Naive thymus-derived CD4-positive, alpha-beta T cell (primary cell): ENCODE measurements at regions not wholly inside any gene's neighbourhood (a gene's known extent, or its start where the extent isn't known, plus 50 kb on each side); places are given as distances from the start of the nearest gene placed in this dataset.

Experiments
- ATAC-seq: fragments of 150-1000 bp; cut with Tn5 transposase; 2 replicates; pipeline ENCODE4 v1.10.0; 2021; ENCODE audit warnings: mild to moderate bottlenecking, moderate library complexity
- CTCF ChIA-PET: fragments of 350-600 bp; sonication (Branson Sonifier 250); formaldehyde crosslinking; loops from one replicate; lab custom pipeline; 2021; ENCODE audit warnings: antibody characterized with exemption; lab: Charles Lee
- POLR2A ChIA-PET: fragments of 350-600 bp; sonication (Branson Sonifier 250); formaldehyde crosslinking; loops from one replicate; lab custom pipeline; 2021; ENCODE audit warnings: antibody characterized with exemption, inconsistent platforms; lab: Charles Lee
- DNase-seq, 9 donors: peaks; one replicate each; pipeline versions ENCODE4 v3.0.0 to v3.0.0-alpha.2; 2020 to 2022; ENCODE audit warnings: mixed read lengths in 1 of 9
- H3K27ac ChIP-seq: one replicate; pipeline ENCODE4 v1.7.0; 2013; ENCODE audit warnings: mild to moderate bottlenecking, low read depth, low read length, moderate library complexity
- H3K27me3 ChIP-seq, 2 donors: one replicate each; pipeline ENCODE4 v1.7.0; 2013; ENCODE audit warnings: low read length in 2 of 2, mild to moderate bottlenecking in 2 of 2, moderate library complexity in 2 of 2; ENCODE audit not compliant: control insufficient read depth in 2 of 2, insufficient read depth in 2 of 2
- H3K36me3 ChIP-seq, 3 experiments: 1 replicate in 2 of 3; 2 replicates in 1 of 3; pipeline ENCODE4 v1.7.0; 2013; ENCODE audit warnings: low read length in 3 of 3, mild to moderate bottlenecking in 3 of 3, moderate library complexity in 1 of 3; ENCODE audit not compliant: insufficient read depth in 3 of 3, control insufficient read depth in 2 of 3
- H3K4me1 ChIP-seq, 2 donors: one replicate each; pipeline ENCODE4 v1.7.0; 2013; ENCODE audit warnings: low read length in 2 of 2, mild to moderate bottlenecking in 2 of 2, moderate library complexity in 1 of 2; ENCODE audit not compliant: control insufficient read depth in 2 of 2, insufficient read depth in 2 of 2
- H3K4me3 ChIP-seq: 2 replicates; pipeline ENCODE4 v1.7.0; 2013; ENCODE audit warnings: mild to moderate bottlenecking, low read length
- H3K9me3 ChIP-seq, 3 experiments: 1 replicate in 2 of 3; 2 replicates in 1 of 3; pipeline ENCODE4 v1.7.0; 2013; ENCODE audit warnings: low read length in 3 of 3; ENCODE audit not compliant: control insufficient read depth in 2 of 3
- H3K27ac Mint-ChIP-seq, 9 donors: one replicate each; pipeline ENCODE4 v1.8.0; 2020 to 2022; ENCODE audit warnings: mixed read lengths in 9 of 9, mild to moderate bottlenecking in 8 of 9, moderate library complexity in 5 of 9, inconsistent platforms in 2 of 9
- H3K27me3 Mint-ChIP-seq, 5 donors: one replicate each; pipeline ENCODE4 v1.8.0; 2021 to 2022; ENCODE audit warnings: mixed read lengths in 5 of 5, mild to moderate bottlenecking in 1 of 5
- H3K36me3 Mint-ChIP-seq, 5 donors: one replicate each; pipeline ENCODE4 v1.8.0; 2020 to 2022; ENCODE audit warnings: mixed read lengths in 5 of 5, mild to moderate bottlenecking in 3 of 5, inconsistent platforms in 1 of 5
- H3K4me1 Mint-ChIP-seq, 7 donors: one replicate each; pipeline ENCODE4 v1.8.0; 2020 to 2022; ENCODE audit warnings: mixed read lengths in 7 of 7, mild to moderate bottlenecking in 3 of 7, inconsistent platforms in 1 of 7
- H3K4me3 Mint-ChIP-seq, 10 donors: one replicate each; pipeline ENCODE4 v1.8.0; 2020 to 2022; ENCODE audit warnings: mild to moderate bottlenecking in 10 of 10, mixed read lengths in 10 of 10, moderate library complexity in 6 of 10, inconsistent platforms in 2 of 10
- H3K9me3 Mint-ChIP-seq, 11 donors: one replicate each; pipeline ENCODE4 v1.8.0; 2020 to 2022; ENCODE audit warnings: mixed read lengths in 11 of 11, mild to moderate bottlenecking in 4 of 11, inconsistent platforms in 1 of 11, moderate library complexity in 1 of 11
- intact Hi-C, 2 donors: fragments of 100-400 bp; cut with micrococcal nuclease; formaldehyde crosslinking; loops; one replicate each; pipeline ENCODE4 v1.15.1; 2023

DNA sequence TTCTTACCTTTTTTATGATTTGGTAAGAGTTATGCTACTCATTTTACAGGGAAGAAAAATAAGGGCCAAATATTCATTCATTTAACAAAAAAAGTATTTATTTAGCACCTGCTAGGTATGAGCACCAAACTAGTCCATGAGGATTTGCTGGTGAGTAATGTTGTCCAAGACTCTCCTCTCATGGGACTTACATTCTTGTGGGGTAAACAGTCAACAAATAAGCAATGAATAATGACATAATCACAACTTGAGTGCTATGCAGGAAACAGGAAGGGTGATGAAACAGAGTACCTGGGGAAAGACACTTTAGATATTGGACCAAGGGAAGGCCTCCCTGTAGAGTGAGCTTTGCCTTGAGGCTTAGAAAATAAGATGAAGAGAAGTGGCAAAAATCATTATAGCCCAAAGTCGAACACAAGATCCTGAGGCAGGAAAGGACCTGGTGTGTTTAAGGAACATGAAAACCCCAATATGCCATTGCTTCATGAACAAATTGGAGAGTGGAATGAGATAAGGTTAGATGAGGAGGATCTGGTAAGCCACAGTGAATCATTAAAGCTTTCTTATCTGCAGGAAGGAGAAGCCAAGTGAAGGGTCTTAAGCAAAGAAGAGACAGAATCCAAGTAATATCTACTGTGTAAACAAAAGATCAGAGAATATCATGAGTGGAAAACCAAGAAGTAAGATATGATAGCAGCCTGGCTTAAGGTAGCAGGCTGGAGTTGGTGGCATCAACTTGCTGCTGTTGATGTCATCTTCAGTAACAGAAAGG is 294.5 kb upstream of the NBEA start:
- no peaks in the 10 kb centered on the region for H3K4me1 ChIP-seq
- H3K36me3 Mint-ChIP-seq: no peaks in the 10 kb centered on the region
- ATAC-seq (no peak), DNase-seq (no peak)
- intact Hi-C loops: no loop called here
- H3K4me1 Mint-ChIP-seq: no peaks in the 10 kb centered on the region
- H3K36me3 ChIP-seq: no peaks in the 10 kb centered on the region
- H3K27me3 ChIP-seq: no peaks in the 10 kb centered on the region
- CTCF ChIA-PET: no interaction called here
- H3K4me3 ChIP-seq: no peak overlapping the region
- H3K27ac ChIP-seq: no peak overlapping the region
- H3K9me3 ChIP-seq: no peaks in the 10 kb centered on the region
- POLR2A ChIA-PET: no interaction called here
- H3K27me3 Mint-ChIP-seq: peaks cover 0 to 6% (median 0%) of the 10 kb centered on the region in 5 donors
- no peak overlapping the region for H3K27ac Mint-ChIP-seq
- no peak overlapping the region for H3K4me3 Mint-ChIP-seq
- H3K9me3 Mint-ChIP-seq: peaks cover 0 to 21% (median 9%) of the 10 kb centered on the region in 11 donors

DNA sequence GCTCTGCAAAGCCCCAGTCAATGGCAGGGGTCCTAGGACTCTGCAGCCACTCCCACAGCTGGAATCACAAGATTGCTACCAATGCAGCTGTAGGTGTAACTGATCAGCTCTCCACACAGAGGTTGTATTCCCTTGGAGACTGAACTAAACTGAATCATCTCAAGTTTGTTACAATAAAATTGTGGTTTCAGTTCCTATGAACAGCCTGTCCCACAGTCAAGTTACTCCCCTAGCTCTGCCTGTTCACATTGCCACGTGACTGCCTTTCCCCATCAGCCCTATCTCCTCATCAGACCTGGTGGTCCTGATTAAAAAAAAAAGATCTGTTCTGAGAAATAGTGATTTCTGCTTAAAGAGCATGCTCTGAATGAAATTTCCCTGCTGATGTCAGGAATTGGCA is 287.9 kb upstream of the NBEA start:
- Histone ChIP-seq H3K4me1 (no peaks in the 10 kb centered on the region), H3K27me3 (no peaks in the 10 kb centered on the region), H3K4me3 (no peak overlapping the region), H3K36me3 (no peaks in the 10 kb centered on the region), H3K9me3 (no peaks in the 10 kb centered on the region), H3K27ac (no peak overlapping the region)
- ChIA-PET CTCF (no interaction called here), POLR2A (no interaction called here)
- Mint-ChIP-seq H3K27me3 (peaks cover 0 to 8% (median 3%) of the 10 kb centered on the region in 5 donors), H3K4me3 (no peak overlapping the region), H3K9me3 (peaks cover 2 to 26% (median 7%) of the 10 kb centered on the region in 11 donors), H3K36me3 (no peaks in the 10 kb centered on the region), H3K4me1 (no peaks in the 10 kb centered on the region), H3K27ac (no peak overlapping the region)
- intact Hi-C loops: no loop called here
- no peak for ATAC-seq
- no peak for DNase-seq

DNA sequence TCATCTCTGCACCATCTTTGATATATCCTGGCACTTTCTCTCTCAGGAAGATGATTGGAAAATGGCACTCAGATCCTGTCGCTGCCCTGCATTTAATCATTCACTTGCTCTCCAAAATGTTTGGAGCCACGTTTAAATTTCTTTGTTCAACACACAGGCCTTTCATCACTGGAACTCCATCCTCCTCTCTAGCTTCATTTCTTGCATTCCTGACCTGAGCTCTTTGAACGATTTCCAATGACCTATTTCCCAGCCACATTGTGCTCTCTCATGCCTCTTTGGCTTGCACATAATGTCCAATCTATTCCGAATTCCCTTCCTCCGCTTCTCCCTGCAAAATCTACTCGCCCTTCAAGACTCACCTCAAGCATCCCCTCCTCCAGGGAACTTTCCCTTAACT is 287.4 kb upstream of the NBEA start:
- no peaks in the 10 kb centered on the region for H3K36me3 Mint-ChIP-seq
- Histone ChIP-seq H3K4me3 (no peak overlapping the region), H3K27me3 (no peaks in the 10 kb centered on the region), H3K4me1 (no peaks in the 10 kb centered on the region), H3K27ac (no peak overlapping the region), H3K36me3 (no peaks in the 10 kb centered on the region), H3K9me3 (no peaks in the 10 kb centered on the region)
- H3K4me1 Mint-ChIP-seq: no peaks in the 10 kb centered on the region
- no peak for DNase-seq
- peaks cover 0 to 8% (median 4%) of the 10 kb centered on the region in 5 donors for H3K27me3 Mint-ChIP-seq
- H3K4me3 Mint-ChIP-seq: no peak overlapping the region
- no peak overlapping the region for H3K27ac Mint-ChIP-seq
- peaks cover 2 to 26% (median 7%) of the 10 kb centered on the region in 11 donors for H3K9me3 Mint-ChIP-seq
- ChIA-PET CTCF (no interaction called here), POLR2A (no interaction called here)
- no peak for ATAC-seq
- intact Hi-C loops: no loop called here

DNA sequence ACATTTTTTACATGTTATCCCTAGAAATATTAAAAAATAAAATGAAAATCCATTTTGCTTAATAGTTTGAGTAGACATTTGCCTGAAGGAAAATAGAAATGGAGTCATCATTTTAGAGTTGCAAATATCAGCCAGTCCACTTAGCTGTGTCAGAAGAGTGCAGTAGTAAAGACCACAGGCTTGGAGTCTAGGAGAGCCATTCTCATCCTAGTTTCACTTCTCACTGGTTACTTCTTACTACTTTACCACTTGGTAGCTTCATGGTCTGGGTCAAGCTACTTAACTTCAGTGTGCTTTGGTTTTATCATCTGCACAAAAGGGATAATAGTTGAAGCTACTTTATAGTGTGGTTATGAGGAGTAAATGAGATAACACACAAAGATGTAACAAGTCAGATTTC is 286.5 kb upstream of the NBEA start:
- H3K4me1 Mint-ChIP-seq: no peaks in the 10 kb centered on the region
- H3K4me3 Mint-ChIP-seq: no peak overlapping the region
- no peaks in the 10 kb centered on the region for H3K9me3 ChIP-seq
- no peak overlapping the region for H3K27ac Mint-ChIP-seq
- no peaks in the 10 kb centered on the region for H3K36me3 ChIP-seq
- H3K9me3 Mint-ChIP-seq: peaks cover 2 to 26% (median 9%) of the 10 kb centered on the region in 11 donors
- H3K4me1 ChIP-seq: no peaks in the 10 kb centered on the region
- POLR2A ChIA-PET: no interaction called here
- CTCF ChIA-PET: no interaction called here
- no peak overlapping the region for H3K27ac ChIP-seq
- H3K27me3 Mint-ChIP-seq: peaks cover 0 to 8% (median 4%) of the 10 kb centered on the region in 5 donors
- ATAC-seq (no peak), DNase-seq (no peak)
- H3K27me3 ChIP-seq: no peaks in the 10 kb centered on the region
- H3K36me3 Mint-ChIP-seq: no peaks in the 10 kb centered on the region
- H3K4me3 ChIP-seq: no peak overlapping the region
- intact Hi-C loops: no loop called here

DNA sequence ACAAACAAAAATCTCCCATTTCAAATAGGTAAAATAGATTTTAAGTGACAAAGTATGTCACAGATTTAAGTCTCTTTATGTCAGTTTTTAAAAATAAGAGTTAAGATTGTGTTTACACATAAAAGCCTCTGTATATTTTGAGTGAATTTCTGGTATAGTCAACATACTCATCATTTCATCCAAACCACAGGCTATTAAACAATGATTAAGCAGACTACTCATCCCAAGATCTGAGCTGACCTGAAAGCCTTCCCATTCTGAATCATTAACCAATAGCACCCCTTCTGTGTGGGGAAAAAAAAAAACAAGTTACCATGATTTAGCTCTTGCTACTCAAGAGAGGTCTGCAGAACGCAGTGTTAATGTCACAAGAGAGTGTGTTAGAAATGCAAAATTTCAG is 284.4 kb upstream of the NBEA start:
- no peaks in the 10 kb centered on the region for H3K36me3 ChIP-seq
- Mint-ChIP-seq H3K27me3 (peaks cover 0 to 8% (median 4%) of the 10 kb centered on the region in 5 donors), H3K4me1 (no peaks in the 10 kb centered on the region), H3K27ac (no peak overlapping the region), H3K9me3 (peaks cover 2 to 13% (median 7%) of the 10 kb centered on the region in 11 donors), H3K4me3 (no peak overlapping the region), H3K36me3 (no peaks in the 10 kb centered on the region)
- DNase-seq: no peak
- H3K4me3 ChIP-seq: no peak overlapping the region
- CTCF ChIA-PET: interaction anchor here (0.5 to 0.7 kb wide), 2 partner anchors 9 to 112 kb away, joined by 3 to 5 read pairs; no protein-coding TSS in a partner anchor
- no peaks in the 10 kb centered on the region for H3K27me3 ChIP-seq
- no peak for ATAC-seq
- H3K9me3 ChIP-seq: no peaks in the 10 kb centered on the region
- intact Hi-C loops: no loop called here
- POLR2A ChIA-PET: no interaction called here
- no peak overlapping the region for H3K27ac ChIP-seq
- H3K4me1 ChIP-seq: no peaks in the 10 kb centered on the region

DNA sequence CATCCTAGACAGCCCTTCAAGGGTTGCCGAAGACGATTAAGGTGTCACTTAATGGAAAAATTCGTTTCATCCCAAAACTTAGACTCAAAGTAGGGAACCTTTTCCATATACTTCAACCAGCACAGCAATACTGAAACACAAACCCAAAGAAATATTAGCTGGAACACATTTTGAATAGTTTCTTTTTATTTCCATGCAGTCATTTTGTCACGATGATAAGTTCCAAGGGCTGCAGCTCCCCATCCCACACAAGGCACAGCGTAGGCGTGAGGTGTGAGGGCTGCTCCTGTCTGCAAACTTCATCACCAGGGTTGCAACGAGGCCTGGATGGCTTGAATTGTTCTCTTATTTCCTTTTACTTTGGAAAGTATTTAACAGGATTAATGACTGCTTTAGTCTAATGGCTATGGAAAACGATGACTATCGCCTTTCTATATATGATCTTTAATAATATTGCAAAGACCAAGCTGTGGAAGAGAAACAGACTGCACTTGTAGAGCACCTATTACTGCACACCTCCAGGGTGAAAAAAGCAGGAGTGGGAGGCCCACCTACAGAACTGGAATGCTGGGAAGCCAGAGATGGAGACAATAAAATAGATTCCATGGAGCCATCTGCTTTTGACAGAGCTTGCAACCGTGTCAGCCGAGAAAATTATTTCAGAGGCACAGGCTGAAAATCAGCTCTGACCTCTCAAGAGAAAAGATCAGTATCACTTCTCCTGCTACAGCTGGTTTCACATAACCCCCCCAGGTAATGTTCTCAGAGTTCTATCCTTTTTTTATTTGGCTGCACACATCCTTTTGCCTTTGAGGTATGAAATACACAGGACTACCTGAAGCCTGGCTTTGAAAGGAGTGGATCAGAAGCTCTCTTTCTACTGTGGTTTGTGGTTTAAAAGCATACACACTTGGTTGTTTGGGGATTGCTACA is 274.5 kb upstream of the NBEA start:
- H3K4me3 ChIP-seq: no peak overlapping the region
- Mint-ChIP-seq H3K4me3 (no peak overlapping the region), H3K4me1 (no peaks in the 10 kb centered on the region), H3K27ac (no peak overlapping the region), H3K9me3 (peaks cover 0 to 15% (median 2%) of the 10 kb centered on the region in 11 donors), H3K36me3 (no peaks in the 10 kb centered on the region), H3K27me3 (peaks cover 0 to 3% (median 0%) of the 10 kb centered on the region in 5 donors)
- no peak overlapping the region for H3K27ac ChIP-seq
- no peaks in the 10 kb centered on the region for H3K36me3 ChIP-seq
- intact Hi-C loops: no loop called here
- ATAC-seq: no peak
- DNase-seq: no peak
- ChIA-PET CTCF (no interaction called here), POLR2A (no interaction called here)
- no peaks in the 10 kb centered on the region for H3K9me3 ChIP-seq
- H3K4me1 ChIP-seq: no peaks in the 10 kb centered on the region
- no peaks in the 10 kb centered on the region for H3K27me3 ChIP-seq
